HL-60 (cell line): ENCODE measurements at regions not wholly inside any gene's neighbourhood (a gene's known extent, or its start where the extent isn't known, plus 50 kb on each side); places are given as distances from the start of the nearest gene placed in this dataset.

Experiments used
- CTCF ChIP-seq: IDR thresholded peaks from one replicate; pipeline ENCODE4 v1.5.1; 2011; ENCODE audit warnings: low read length, control low read depth, inconsistent platforms; ENCODE audit not compliant: insufficient read depth
- POLR2AphosphoS5 ChIP-seq: IDR thresholded peaks from 2 replicates; pipeline ENCODE4 v1.6.1; 2012; ENCODE audit warnings: low read depth
- TF ChIP-seq, protein P1 (sequence below): IDR thresholded peaks from 2 replicates; pipeline ENCODE4 v1.6.1; 2012; ENCODE audit warnings: low read depth; ENCODE audit not compliant: insufficient replicate concordance

DNA sequence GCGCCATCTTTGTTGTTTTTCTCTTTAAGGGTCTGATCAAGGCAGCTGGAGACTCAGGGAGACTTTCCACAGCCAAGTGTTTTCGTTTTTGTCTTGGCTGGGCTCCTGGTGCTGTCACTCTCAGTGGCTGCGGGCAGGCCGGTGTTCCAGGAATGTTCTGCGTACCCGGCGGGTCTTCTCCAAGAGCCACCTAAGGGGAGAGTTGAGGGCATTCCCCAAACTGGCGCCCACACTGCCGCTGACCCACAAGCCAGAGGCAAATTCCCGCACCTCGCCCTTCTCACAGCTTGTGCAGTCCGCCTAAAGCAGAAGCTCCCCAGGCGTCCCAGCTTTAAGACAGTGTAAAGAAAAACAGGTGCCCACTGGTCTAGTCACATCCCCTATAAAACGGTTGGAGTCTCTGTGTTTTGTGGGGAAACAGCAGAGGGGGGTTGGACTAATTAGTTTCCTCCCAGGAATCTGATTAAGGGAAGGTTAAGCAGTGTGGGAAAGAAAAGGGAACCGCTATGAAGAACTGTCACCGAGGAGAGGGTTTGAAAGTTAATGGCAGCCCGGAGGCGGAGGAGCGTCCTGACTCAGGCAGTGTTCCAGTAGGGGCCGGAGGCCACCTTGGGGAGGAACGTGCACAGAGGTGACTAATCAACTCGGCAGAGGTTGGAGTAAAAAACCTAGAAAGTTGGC is 224.5 kb downstream of the SLC4A3 start:
- TF ChIP-seq CTCF, result no peak
- TF ChIP-seq, protein P1, sequence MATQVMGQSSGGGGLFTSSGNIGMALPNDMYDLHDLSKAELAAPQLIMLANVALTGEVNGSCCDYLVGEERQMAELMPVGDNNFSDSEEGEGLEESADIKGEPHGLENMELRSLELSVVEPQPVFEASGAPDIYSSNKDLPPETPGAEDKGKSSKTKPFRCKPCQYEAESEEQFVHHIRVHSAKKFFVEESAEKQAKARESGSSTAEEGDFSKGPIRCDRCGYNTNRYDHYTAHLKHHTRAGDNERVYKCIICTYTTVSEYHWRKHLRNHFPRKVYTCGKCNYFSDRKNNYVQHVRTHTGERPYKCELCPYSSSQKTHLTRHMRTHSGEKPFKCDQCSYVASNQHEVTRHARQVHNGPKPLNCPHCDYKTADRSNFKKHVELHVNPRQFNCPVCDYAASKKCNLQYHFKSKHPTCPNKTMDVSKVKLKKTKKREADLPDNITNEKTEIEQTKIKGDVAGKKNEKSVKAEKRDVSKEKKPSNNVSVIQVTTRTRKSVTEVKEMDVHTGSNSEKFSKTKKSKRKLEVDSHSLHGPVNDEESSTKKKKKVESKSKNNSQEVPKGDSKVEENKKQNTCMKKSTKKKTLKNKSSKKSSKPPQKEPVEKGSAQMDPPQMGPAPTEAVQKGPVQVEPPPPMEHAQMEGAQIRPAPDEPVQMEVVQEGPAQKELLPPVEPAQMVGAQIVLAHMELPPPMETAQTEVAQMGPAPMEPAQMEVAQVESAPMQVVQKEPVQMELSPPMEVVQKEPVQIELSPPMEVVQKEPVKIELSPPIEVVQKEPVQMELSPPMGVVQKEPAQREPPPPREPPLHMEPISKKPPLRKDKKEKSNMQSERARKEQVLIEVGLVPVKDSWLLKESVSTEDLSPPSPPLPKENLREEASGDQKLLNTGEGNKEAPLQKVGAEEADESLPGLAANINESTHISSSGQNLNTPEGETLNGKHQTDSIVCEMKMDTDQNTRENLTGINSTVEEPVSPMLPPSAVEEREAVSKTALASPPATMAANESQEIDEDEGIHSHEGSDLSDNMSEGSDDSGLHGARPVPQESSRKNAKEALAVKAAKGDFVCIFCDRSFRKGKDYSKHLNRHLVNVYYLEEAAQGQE, result no peak
- TF ChIP-seq POLR2AphosphoS5, result no peak
